Astrocyte of the spinal cord (primary cell): ENCODE measurements at regions not wholly inside any gene's neighbourhood (a gene's known extent, or its start where the extent isn't known, plus 50 kb on each side); places are given as distances from the start of the nearest gene placed in this dataset.

Experiments
- DNase-seq: peaks from one replicate; pipeline ENCODE4 v3.0.0; 2011; ENCODE audit warnings: low read depth, low spot score
- H3K4me3 ChIP-seq: 2 replicates; pipeline ENCODE4 v1.5.1; 2011; ENCODE audit warnings: low read depth, mild to moderate bottlenecking, low read length, moderate library complexity
- CTCF ChIP-seq: IDR thresholded peaks from 2 replicates; pipeline ENCODE4 v1.5.1; 2012; ENCODE audit warnings: low read depth, mild to moderate bottlenecking, low read length, inconsistent platforms
- in situ Hi-C: cut with HindIII; loops from 2 replicates; pipeline ENCODE4 v1.10.0; 2017; ENCODE audit warnings: low sequenced_read_pairs

GRCh38 chr3:194224471-194225417 lies 88.8 kb downstream of the HES1 start:
- in situ Hi-C loops = no loop called here
- TF ChIP-seq CTCF = no peak
- no peak for DNase-seq
- no peak overlapping the region for H3K4me3 ChIP-seq

GRCh38 chr3:194225418-194225812 lies 89.5 kb downstream of the HES1 start:
- TF ChIP-seq CTCF = no peak
- in situ Hi-C loops = no loop called here
- H3K4me3 ChIP-seq = no peak overlapping the region
- DNase-seq = no peak

DNA sequence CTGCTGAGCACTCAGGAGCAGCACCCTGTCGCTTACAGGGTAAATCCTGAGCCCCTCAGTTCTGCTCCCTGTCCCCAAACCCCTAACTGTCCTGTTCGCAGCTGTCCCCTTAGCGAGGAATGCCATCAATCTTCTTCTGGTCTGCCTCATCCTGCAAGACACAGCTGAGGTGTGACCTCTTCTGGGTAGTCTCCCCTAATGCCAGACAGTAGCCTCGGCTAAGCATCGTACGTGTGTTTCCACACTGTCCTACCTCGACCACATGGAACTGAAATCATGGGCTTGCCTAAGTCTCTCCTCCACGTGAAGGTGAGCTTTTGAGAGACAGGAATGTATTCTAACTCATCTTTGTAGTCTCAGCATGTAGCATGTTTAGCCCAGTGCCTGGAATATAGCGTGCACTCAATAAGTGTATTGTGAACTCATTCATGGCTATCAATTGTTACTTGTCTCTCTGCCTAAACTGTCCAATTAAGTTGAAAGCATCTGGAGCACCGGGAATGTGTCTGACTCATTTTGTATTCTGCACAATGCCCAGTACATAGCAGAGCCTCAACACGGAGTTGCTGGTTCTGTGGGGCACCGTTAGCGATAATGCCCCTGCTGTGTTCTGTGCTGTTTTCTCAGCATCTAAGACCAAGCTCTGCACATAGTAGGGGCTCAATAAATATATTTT lies 90.2 kb downstream of the HES1 start:
- DNase-seq = no peak
- in situ Hi-C loops = no loop called here
- no peak overlapping the region for H3K4me3 ChIP-seq
- no peak for TF ChIP-seq CTCF

GRCh38 chr3:194231929-194232832 lies 96.2 kb downstream of the HES1 start:
- TF ChIP-seq CTCF = no peak
- no peak for DNase-seq
- in situ Hi-C loops = no loop called here
- no peak overlapping the region for H3K4me3 ChIP-seq

GRCh38 chr3:194233150-194233549 lies 97.2 kb downstream of the HES1 start:
- in situ Hi-C loops = no loop called here
- no peak overlapping the region for H3K4me3 ChIP-seq
- DNase-seq = no peak
- TF ChIP-seq CTCF = no peak

DNA sequence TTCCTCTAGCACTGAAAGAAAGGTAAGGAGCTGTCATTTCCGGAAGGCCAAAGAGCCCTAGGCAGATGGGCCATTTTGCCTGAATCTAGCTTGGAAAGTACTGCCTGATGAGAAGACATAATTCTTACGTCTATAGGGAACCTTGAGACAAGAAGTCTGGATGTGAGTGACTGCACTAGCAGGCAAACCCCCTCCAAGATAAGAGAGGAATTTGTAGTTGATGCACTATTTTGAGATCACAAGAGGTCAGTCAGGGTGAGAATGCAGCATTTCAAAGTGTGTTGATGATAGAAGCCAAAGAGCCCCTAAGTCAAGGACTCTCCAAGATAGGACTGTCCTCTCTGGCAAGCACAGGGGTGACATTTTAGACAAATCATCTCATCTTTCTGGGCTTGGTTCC lies 99.2 kb downstream of the HES1 start:
- no peak for TF ChIP-seq CTCF
- no peak overlapping the region for H3K4me3 ChIP-seq
- no peak for DNase-seq
- in situ Hi-C loops = no loop called here
